Activated CD4-positive, alpha-beta T cell treated with anti-CD3 and anti-CD28 coated beads for 24 hours (primary cell): ENCODE measurements at regions not wholly inside any gene's neighbourhood (a gene's known extent, or its start where the extent isn't known, plus 50 kb on each side); places are given as distances from the start of the nearest gene placed in this dataset.

Source experiments
- DNase-seq, 2 donors: peaks; one replicate each; pipeline ENCODE4 v3.0.0-alpha.2; 2020; ENCODE audit warnings: low read depth in 2 of 2

- DNase-seq = no peak
Measured at GRCh38 chr13:76795701-76796695, 90.2 kb downstream of the KCTD12 start.

- DNase-seq = no peak
Measured at GRCh38 chr13:76792731-76793347, 93.4 kb downstream of the KCTD12 start.

DNA sequence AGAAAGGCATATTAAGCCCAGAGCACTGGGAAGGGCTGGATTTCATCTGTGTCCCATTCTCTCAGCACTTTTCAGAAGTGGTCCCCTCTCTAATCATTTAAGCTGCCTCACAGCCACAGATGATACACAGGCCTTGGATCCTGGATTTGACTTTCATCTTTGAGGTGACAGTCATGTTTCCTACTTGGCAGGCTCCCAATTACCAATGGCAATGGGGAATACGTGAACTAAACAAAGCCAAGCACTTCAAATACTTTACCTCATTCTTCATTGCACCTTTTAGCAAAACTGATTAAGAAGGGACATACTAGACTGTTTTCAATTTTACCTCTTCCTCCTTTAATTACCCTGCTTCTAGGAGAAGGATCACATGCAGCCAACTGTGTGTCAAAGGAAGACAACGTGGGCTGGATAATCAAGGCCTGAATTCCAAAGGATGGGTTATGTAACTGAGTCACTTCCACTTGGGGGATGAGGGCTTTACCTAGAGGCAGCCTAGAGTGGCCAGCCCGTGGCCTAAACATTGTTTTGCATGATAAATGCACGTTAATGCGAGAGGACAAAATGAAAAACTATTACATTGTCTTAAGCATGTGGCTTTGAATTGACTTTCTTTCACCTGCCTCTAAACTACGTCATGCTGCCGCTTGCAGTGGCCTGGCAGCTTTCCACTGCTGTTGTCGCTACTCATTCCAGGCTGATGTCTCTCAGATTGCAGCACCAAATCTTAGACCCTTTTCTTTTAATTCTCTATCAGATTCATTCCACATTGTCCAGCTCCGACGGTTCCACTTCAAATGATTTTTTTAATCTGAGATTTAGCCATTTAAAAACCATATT, 95.0 kb downstream of the KCTD12 start:
- DNase-seq = no peak

GRCh38 chr13:76790526-76790925, 95.7 kb downstream of the KCTD12 start:
- no peak for DNase-seq

- no peak for DNase-seq
Measured at GRCh38 chr13:76783798-76784197, 102.4 kb downstream of the KCTD12 start.

DNA sequence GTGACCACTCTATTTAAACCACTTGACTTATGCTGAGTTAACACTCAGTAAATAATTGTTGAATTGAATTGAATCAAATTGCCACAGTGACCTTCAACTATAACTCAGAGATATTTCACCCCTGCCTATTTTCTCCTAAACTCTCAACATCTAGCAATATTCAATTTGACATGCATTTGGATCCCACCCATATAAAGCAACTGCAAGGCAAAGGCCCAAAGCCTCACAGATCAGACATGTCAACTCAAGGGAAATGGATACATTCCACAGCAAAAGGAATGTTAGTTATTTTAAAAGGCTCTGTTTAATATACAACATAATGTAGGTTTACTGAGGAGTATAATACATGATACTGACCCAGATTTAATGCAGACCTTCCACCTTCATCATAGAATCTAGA, 107.4 kb downstream of the KCTD12 start:
- DNase-seq = no peak

DNA sequence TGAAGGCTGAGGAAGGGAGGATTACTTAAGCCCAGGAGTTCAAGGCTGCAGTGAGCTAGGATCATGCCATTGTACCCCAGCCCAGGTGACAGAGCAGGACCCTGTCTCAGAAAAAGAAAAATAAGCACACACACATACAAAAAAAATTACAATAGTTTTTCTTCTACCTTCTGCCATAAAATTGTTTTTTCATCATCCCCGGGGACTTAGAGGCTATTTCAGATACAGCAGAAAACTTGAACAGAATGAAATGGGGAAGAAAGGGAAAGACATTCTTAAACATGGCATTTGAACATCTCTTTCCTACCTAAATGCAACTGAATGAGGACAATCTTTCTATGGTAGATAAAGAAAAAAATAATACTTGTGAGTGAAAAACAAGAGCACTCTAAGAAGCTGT, 109.1 kb downstream of the KCTD12 start:
- DNase-seq = no peak

- DNase-seq = no peak
Measured at GRCh38 chr13:76775088-76775740, 111.0 kb downstream of the KCTD12 start.

DNA sequence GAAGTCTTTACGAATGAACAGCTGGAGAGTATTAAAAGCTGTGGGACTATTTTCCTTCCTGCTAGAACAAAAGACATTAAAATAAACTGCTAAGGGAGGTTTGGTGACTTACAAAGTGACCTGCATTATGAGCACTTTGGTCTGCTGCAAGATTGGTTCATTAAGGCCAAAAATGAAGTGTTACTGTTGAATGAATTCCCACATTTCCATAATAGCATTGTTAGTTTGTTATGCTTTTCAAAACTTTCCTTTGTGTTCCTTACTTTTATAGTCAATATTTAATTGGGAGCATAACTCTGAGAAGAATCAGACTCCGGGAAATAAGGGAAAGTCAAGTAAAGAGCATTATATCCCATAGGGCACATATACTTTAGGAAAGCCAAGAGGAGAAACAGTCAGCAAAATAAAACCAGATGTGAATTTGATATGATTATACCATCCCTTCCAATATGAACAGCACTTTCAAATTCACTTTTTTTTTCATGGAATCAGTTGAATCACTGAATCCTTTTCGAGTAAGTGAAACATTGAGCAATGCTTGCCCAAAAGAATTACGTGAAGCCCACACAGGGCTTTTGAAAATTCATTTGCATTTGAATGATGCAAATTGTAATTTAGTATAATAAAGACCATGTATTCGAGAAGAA, 112.6 kb downstream of the KCTD12 start:
- DNase-seq = no peak

DNA sequence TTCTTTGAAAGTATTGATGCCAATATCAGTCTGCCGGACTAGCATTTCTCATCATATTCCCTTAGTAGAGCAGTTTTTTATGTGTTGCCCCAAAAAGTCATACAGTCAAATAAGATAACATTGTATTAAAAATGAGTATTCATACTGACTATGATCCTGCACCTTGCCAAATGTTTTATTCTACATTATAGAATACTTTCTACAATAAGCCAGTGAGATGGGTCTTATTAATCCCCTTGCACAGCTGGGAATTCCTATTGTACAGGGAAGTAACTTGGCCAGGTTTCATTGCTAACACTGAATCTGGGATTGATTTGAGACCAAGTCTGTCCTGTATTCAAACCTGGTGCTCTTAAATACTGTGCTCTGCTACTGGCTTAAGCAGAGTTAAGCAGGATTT, 114.0 kb downstream of the KCTD12 start:
- DNase-seq = no peak

GRCh38 chr13:76769271-76769791, 116.9 kb downstream of the KCTD12 start:
- no peak for DNase-seq

DNA sequence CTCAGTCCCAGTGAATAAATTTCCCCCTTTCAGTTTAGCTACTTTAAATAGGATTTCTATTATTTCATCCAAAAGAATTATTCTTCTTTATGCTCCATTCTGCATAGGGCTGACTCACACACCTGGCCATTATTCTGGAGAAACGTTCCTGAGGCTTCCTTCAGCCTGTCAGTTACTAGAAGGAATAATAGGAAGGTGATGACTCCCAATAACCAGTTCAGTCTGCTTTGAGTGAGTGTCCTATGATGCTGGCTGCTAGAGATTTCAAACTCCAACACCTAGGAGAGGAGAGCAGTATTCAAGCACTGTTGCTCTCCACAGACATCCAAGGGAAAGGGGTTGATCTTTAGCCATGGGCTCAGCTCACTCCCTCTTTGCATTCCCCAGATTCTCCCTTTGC, 117.8 kb downstream of the KCTD12 start:
- no peak for DNase-seq

DNA sequence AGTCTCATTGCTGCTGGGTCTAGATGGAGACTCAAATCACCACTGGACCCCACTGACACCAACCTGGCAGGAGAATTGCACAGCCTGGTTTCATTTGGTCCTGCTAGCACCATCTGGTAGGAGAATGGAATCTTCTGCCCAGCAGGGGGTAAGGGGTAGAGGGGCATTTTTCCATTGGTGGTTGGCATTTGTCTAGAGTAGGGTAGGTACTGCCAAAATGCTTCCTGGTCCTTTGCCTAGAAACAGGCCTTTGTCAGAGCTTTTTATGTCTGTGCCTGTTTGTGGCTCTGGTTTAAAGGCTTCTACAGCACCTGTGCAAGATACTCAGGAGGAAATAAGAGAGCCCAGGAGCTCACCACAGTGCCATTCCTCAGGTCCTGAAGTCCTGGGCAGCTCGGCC, 121.3 kb downstream of the KCTD12 start:
- DNase-seq = no peak

DNA sequence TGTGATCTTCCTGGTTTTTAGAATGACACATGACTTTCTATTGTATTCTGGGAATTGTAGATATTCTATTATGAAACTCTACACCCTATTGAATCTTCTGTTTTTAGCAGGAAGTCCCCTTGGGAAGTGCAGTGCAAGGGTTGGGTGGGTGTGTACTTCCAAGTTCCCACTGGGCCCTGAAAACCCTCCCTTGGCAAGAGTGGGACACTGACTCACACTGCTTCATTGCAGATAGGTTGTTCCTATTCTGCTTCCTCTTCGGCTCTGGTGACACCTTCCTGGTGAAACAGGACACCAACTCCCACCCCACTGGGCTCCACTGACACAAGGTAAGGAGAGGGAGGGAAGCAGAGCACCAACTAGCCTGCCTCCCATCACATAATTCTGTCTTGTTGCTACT, 121.8 kb downstream of the KCTD12 start:
- DNase-seq = no peak

DNA sequence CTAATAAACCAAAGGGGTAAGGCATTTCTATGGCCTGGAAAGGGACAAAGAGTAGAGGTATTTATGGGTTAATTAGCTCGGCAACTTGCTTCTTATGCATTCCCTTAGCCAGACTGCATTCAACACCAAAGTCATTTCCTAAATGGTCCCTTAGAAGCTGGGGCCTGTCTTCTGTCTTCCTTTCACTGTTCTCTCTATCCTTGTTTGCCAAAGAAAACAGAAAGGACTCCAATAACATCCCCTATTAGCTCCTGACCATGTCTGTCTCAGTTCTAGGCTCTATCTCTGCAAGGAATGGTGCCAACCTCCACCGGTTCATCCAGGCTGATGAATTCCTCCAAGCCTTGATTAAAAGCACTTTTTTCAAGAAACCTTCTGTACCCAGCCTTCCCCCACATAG, 123.5 kb downstream of the KCTD12 start:
- no peak for DNase-seq

DNA sequence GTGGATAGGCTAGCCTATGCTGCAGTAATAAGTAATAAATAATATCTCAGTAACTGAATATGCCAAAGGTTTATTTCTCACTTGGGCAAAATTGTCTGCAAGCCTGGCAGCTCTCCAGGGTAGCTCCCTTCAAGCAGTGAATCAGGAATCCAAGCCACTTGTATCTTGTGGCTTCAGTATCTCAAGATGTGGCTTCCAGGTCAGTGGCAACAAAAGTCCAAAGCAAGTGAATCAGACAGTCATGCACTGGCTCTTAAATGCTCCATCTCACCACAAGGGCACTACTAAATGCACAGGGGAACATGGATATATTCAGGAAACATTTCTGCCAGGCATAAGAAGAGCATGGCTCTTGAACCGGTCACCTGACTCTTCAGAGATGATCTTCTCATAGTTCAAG, 126.3 kb downstream of the KCTD12 start:
- DNase-seq = no peak

DNA sequence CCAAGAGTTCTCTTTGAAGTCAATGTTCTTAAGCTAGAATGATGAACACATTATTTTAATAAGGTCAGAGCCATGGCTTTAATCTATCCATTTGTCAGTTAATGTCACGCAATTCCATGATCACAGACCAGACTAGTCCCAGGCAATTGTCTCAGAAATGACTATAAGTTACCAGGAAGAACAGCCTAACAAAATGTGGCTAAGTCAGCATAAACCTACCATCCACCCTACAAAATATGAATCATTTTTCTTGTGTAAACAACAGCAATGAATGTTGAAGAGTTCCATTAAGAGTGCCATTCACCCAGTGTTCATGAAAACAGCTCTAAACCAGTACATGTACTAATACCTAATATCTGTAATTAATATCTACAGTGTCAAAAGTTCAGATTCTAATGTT, 127.5 kb downstream of the KCTD12 start:
- no peak for DNase-seq

- no peak for DNase-seq
Measured at GRCh38 chr13:76758257-76758656, 127.9 kb downstream of the KCTD12 start.

- no peak for DNase-seq
Measured at GRCh38 chr13:76756451-76756850, 129.8 kb downstream of the KCTD12 start.

GRCh38 chr13:76754414-76754813, 131.8 kb downstream of the KCTD12 start:
- DNase-seq = no peak

DNA sequence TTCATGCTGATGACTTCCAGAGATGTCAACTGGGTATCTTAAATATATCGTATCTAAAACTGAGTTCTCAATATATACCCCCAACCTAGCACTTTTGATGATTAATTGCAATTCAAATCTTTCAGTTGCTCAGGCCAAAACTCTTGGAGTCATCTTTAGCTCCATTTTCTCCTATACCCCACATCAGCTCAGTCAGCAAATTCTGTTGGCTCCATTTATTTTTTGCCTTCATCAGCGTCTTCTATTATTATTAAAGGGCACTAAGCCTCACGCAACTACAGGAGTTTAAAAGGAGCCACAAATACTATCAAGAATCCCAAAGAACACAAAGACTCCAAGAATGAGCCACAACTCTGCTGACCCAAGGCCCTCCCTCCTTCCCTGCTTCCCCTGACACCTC, 134.9 kb downstream of the KCTD12 start:
- DNase-seq = no peak
